OCI-LY7 (cell line): ENCODE measurements at regions not wholly inside any gene's neighbourhood (a gene's known extent, or its start where the extent isn't known, plus 50 kb on each side); places are given as distances from the start of the nearest gene placed in this dataset.

Experiments
- EZH2phosphoT487 ChIP-seq: fragments of 200-600 bp; sonication (generic); IDR thresholded peaks from 2 replicates; pipeline ENCODE4 v1.6.1; 2018; ENCODE audit warnings: low read depth, borderline replicate concordance, mild to moderate bottlenecking, mixed run types, antibody characterized with exemption, low read length, moderate library complexity, mixed read lengths
- TF ChIP-seq, protein P1 (sequence below): fragments of 200-600 bp; sonication (generic); conservative IDR thresholded peaks from 2 replicates; pipeline ENCODE4 v1.5.1; 2014; ENCODE audit warnings: mild to moderate bottlenecking, antibody characterized with exemption, low read length, moderate library complexity, mixed read lengths

DNA sequence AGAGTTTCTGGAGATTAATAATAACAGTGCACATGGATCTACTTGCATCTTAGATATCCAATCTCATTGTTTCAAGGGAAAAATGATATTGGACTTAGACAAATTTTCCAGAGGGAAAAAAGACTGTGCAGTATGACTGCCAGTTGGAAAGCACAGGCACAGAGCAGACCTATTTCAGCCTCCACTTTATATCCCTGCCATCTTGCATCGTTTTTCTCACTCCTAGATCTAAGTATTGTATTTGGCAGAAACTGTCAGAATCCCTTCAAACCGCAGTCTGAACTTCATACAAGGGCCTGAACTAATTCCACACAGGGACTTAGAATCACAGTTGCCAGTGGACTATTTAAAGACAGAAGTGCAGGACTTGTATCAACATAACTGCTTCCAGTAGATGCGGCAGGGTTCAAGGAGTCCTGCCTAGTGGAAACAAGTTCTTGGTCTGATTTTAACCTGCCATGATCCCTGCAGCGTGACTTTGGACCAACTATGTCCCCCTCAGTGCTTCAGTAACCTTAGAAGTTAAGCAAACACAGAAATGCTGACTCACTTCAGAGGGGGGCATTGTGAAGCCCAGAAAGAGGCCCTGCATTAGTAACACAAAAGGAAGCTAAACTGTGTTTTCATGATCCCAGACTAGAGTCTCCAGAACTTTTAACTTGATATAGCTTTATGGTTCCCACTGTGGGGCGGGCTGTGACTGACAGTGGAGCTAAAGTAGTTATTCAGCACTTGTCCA lies 95.7 kb upstream of the PALS2 start:
- TF ChIP-seq, protein P1, sequence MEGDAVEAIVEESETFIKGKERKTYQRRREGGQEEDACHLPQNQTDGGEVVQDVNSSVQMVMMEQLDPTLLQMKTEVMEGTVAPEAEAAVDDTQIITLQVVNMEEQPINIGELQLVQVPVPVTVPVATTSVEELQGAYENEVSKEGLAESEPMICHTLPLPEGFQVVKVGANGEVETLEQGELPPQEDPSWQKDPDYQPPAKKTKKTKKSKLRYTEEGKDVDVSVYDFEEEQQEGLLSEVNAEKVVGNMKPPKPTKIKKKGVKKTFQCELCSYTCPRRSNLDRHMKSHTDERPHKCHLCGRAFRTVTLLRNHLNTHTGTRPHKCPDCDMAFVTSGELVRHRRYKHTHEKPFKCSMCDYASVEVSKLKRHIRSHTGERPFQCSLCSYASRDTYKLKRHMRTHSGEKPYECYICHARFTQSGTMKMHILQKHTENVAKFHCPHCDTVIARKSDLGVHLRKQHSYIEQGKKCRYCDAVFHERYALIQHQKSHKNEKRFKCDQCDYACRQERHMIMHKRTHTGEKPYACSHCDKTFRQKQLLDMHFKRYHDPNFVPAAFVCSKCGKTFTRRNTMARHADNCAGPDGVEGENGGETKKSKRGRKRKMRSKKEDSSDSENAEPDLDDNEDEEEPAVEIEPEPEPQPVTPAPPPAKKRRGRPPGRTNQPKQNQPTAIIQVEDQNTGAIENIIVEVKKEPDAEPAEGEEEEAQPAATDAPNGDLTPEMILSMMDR: no peak
- no peak for TF ChIP-seq EZH2phosphoT487
